Type B pancreatic cell (in vitro differentiated cells): ENCODE measurements at regions not wholly inside any gene's neighbourhood (a gene's known extent, or its start where the extent isn't known, plus 50 kb on each side); places are given as distances from the start of the nearest gene placed in this dataset.

Source experiments
- DNase-seq: peaks from one replicate; pipeline ENCODE4 v3.0.0; 2021; ENCODE audit warnings: mixed read lengths; ENCODE audit not compliant: unreplicated experiment; ENCODE audit errors: extremely low spot score
- H3K27ac Mint-ChIP-seq: 2 replicates; pipeline ENCODE4 v1.8.0; 2021; ENCODE audit warnings: mild to moderate bottlenecking, mixed read lengths
- H3K27me3 Mint-ChIP-seq: 2 replicates; pipeline ENCODE4 v1.8.0; 2021; ENCODE audit warnings: mixed read lengths
- H3K36me3 Mint-ChIP-seq: 2 replicates; pipeline ENCODE4 v1.8.0; 2021; ENCODE audit warnings: mixed read lengths
- H3K4me1 Mint-ChIP-seq: one replicate; pipeline ENCODE4 v1.8.0; 2021; ENCODE audit warnings: mixed read lengths; ENCODE audit not compliant: unreplicated experiment
- H3K4me3 Mint-ChIP-seq: 2 replicates; pipeline ENCODE4 v1.8.0; 2021; ENCODE audit warnings: mild to moderate bottlenecking, mixed read lengths
- H3K9me3 Mint-ChIP-seq: 2 replicates; pipeline ENCODE4 v1.8.0; 2021; ENCODE audit warnings: mixed read lengths
- CTCF ChIP-seq: fragments of 200-600 bp; sonication (generic); conservative IDR thresholded peaks from 2 replicates; pipeline ENCODE4 v1.5.0; 2021; ENCODE audit warnings: antibody characterized with exemption, mild to moderate bottlenecking

GRCh38 chr7:136309407-136309806, 332.2 kb upstream of the MTPN start:
- H3K36me3 Mint-ChIP-seq = no peaks in the 10 kb centered on the region
- no peaks in the 10 kb centered on the region for H3K4me1 Mint-ChIP-seq
- H3K9me3 Mint-ChIP-seq = no peaks in the 10 kb centered on the region
- H3K27ac Mint-ChIP-seq = no peak overlapping the region
- TF ChIP-seq CTCF = no peak
- H3K4me3 Mint-ChIP-seq = no peak overlapping the region
- no peak for DNase-seq
- H3K27me3 Mint-ChIP-seq = peaks cover 5% of the 10 kb centered on the region

GRCh38 chr7:136308230-136308629, 331.1 kb upstream of the MTPN start:
- no peaks in the 10 kb centered on the region for H3K36me3 Mint-ChIP-seq
- H3K27ac Mint-ChIP-seq = no peak overlapping the region
- peaks cover under 1% of the 10 kb centered on the region for H3K9me3 Mint-ChIP-seq
- no peak for DNase-seq
- peaks cover 5% of the 10 kb centered on the region for H3K27me3 Mint-ChIP-seq
- H3K4me3 Mint-ChIP-seq = no peak overlapping the region
- TF ChIP-seq CTCF = no peak
- H3K4me1 Mint-ChIP-seq = no peaks in the 10 kb centered on the region

- H3K4me3 Mint-ChIP-seq = no peak overlapping the region
- no peak for DNase-seq
- no peak for TF ChIP-seq CTCF
- H3K9me3 Mint-ChIP-seq = peaks cover 5% of the 10 kb centered on the region
- no peak overlapping the region for H3K27ac Mint-ChIP-seq
- H3K36me3 Mint-ChIP-seq = no peaks in the 10 kb centered on the region
- no peaks in the 10 kb centered on the region for H3K27me3 Mint-ChIP-seq
- no peaks in the 10 kb centered on the region for H3K4me1 Mint-ChIP-seq
These were observed 326.0 kb upstream of the MTPN start for GRCh38 chr7:136303162-136303561.

GRCh38 chr7:136302049-136302448, 324.9 kb upstream of the MTPN start:
- TF ChIP-seq CTCF = no peak
- H3K9me3 Mint-ChIP-seq = peaks cover 5% of the 10 kb centered on the region
- H3K27me3 Mint-ChIP-seq = no peaks in the 10 kb centered on the region
- H3K4me1 Mint-ChIP-seq = no peaks in the 10 kb centered on the region
- H3K36me3 Mint-ChIP-seq = no peaks in the 10 kb centered on the region
- no peak overlapping the region for H3K4me3 Mint-ChIP-seq
- DNase-seq = no peak
- no peak overlapping the region for H3K27ac Mint-ChIP-seq

- no peak for DNase-seq
- no peaks in the 10 kb centered on the region for H3K4me1 Mint-ChIP-seq
- H3K9me3 Mint-ChIP-seq = no peaks in the 10 kb centered on the region
- no peak for TF ChIP-seq CTCF
- no peaks in the 10 kb centered on the region for H3K36me3 Mint-ChIP-seq
- no peaks in the 10 kb centered on the region for H3K27me3 Mint-ChIP-seq
- H3K4me3 Mint-ChIP-seq = no peak overlapping the region
- H3K27ac Mint-ChIP-seq = no peak overlapping the region
These were observed 317.8 kb upstream of the MTPN start for GRCh38 chr7:136294977-136295376.

GRCh38 chr7:136293841-136294391, 316.8 kb upstream of the MTPN start:
- Mint-ChIP-seq H3K4me3 (no peak overlapping the region), H3K27me3 (no peaks in the 10 kb centered on the region), H3K27ac (no peak overlapping the region), H3K9me3 (no peaks in the 10 kb centered on the region), H3K4me1 (no peaks in the 10 kb centered on the region), H3K36me3 (no peaks in the 10 kb centered on the region)
- no peak for TF ChIP-seq CTCF
- no peak for DNase-seq
